GM18519 (cell line): ENCODE measurements at regions not wholly inside any gene's neighbourhood (a gene's known extent, or its start where the extent isn't known, plus 50 kb on each side); places are given as distances from the start of the nearest gene placed in this dataset.
A peak's percentile ranks its signal among the peaks of the same experiment; 100 is the strongest.
"Not testable (repeated sequence)": the region's sequence is repeated elsewhere in the genome, so short reads cannot be mapped to it uniquely, and the experiment has no call there.

Source experiments
- ATAC-seq: cut with Tn5 transposase; IDR thresholded peaks from one replicate; pipeline ENCODE4 v1.9.1; 2021; ENCODE audit warnings: mild to moderate bottlenecking, moderate library complexity; ENCODE audit not compliant: unreplicated experiment, low FRiP score

- ATAC-seq: no peak
Measured at GRCh38 chr9:31582071-31582470, 802.4 kb upstream of the ACO1 start.

- no peak for ATAC-seq
Measured at GRCh38 chr9:31582561-31582960, 801.9 kb upstream of the ACO1 start.

GRCh38 chr9:31585158-31585557 lies 799.3 kb upstream of the ACO1 start:
- no peak for ATAC-seq

GRCh38 chr9:31587146-31587545 lies 797.3 kb upstream of the ACO1 start:
- no peak for ATAC-seq

- ATAC-seq: no peak
Measured at GRCh38 chr9:31588006-31588405, 796.4 kb upstream of the ACO1 start.

GRCh38 chr9:31588756-31589155 lies 795.7 kb upstream of the ACO1 start:
- no peak for ATAC-seq

- no peak for ATAC-seq
Measured at GRCh38 chr9:31590091-31590490, 794.4 kb upstream of the ACO1 start.

- ATAC-seq: not testable (repeated sequence)
Measured at GRCh38 chr9:31597086-31597485, 787.4 kb upstream of the ACO1 start.

GRCh38 chr9:31597977-31598376 lies 786.5 kb upstream of the ACO1 start:
- ATAC-seq: peak; percentile 40

- no peak for ATAC-seq
Measured at GRCh38 chr9:31601666-31602065, 782.8 kb upstream of the ACO1 start.

GRCh38 chr9:31604531-31604930 lies 779.9 kb upstream of the ACO1 start:
- no peak for ATAC-seq

GRCh38 chr9:31605164-31605563 lies 779.3 kb upstream of the ACO1 start:
- no peak for ATAC-seq

GRCh38 chr9:31606678-31607077 lies 777.8 kb upstream of the ACO1 start:
- ATAC-seq: no peak

GRCh38 chr9:31608416-31608815 lies 776.0 kb upstream of the ACO1 start:
- no peak for ATAC-seq

GRCh38 chr9:31608881-31609280 lies 775.6 kb upstream of the ACO1 start:
- no peak for ATAC-seq

- no peak for ATAC-seq
Measured at GRCh38 chr9:31612336-31613030, 772.0 kb upstream of the ACO1 start.

- no peak for ATAC-seq
Measured at GRCh38 chr9:31615966-31616365, 768.5 kb upstream of the ACO1 start.

- no peak for ATAC-seq
Measured at GRCh38 chr9:31623511-31623910, 760.9 kb upstream of the ACO1 start.

- no peak for ATAC-seq
Measured at GRCh38 chr9:31629292-31629691, 755.2 kb upstream of the ACO1 start.

- no peak for ATAC-seq
Measured at GRCh38 chr9:31637265-31637664, 747.2 kb upstream of the ACO1 start.

GRCh38 chr9:31637861-31638260 lies 746.6 kb upstream of the ACO1 start:
- ATAC-seq: no peak

- ATAC-seq: no peak
Measured at GRCh38 chr9:31639451-31639850, 745.0 kb upstream of the ACO1 start.

- no peak for ATAC-seq
Measured at GRCh38 chr9:31669311-31669710, 715.1 kb upstream of the ACO1 start.
